ENCODE measurements at regions not wholly inside any gene's neighbourhood (a gene's known extent, or its start where the extent isn't known, plus 50 kb on each side); places are given as distances from the start of the nearest gene placed in this dataset.

DNA sequence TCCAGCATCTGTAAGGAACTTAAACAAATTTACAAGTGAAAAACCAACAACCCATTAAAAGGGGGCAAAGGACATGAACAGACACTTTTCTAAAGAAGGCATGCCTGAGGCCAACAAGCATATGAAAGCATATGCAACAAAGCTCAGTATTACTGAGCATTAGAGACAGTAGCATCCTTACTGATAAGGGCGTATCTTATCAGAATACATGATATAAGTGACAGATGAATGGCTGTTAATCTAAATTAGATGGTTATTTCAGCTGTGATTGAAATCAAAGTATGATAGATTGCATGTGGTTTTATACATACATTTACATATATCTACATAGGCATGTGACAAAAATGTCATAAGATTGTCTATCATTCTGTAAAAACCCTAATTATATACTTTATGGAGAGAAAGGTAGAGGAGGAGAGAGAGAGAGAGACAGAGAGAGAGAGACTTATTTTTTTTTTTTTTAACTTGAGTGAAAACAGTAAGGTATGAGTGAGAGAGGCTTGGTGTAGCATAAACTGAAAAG lies 1240.7 kb downstream of the FAM181B start:
- TF ChIP-seq MAX (IDR thresholded peaks at IDR 0.05) = no peak
- TF ChIP-seq CTCF (IDR thresholded peaks at IDR 0.05; ENCODE audit: low read depth, low read length, missing input control) = no peak
- TF ChIP-seq JUND (IDR thresholded peaks at IDR 0.05) = no peak
- TF ChIP-seq REST (IDR thresholded peaks at IDR 0.05) = no peak
- no peak for TF ChIP-seq TAF1 (conservative IDR thresholded peaks at IDR 0.05)
- TF ChIP-seq SP1 (IDR thresholded peaks at IDR 0.05) = no peak
- no peak for TF ChIP-seq RAD21 (IDR thresholded peaks at IDR 0.05)
- TF ChIP-seq, protein P1, sequence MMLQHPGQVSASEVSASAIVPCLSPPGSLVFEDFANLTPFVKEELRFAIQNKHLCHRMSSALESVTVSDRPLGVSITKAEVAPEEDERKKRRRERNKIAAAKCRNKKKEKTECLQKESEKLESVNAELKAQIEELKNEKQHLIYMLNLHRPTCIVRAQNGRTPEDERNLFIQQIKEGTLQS (IDR thresholded peaks at IDR 0.05) = no peak
- TF ChIP-seq FOXA1 (IDR thresholded peaks at IDR 0.05) = no peak
- no peak for TF ChIP-seq GABPA (IDR thresholded peaks at IDR 0.05 in 1 of 2, conservative IDR thresholded peaks at IDR 0.05 in 1 of 2)
- TF ChIP-seq EGR1 (IDR thresholded peaks at IDR 0.05; ENCODE audit: low read depth in 2 of 2) = no peak
- no peak for TF ChIP-seq ZBTB33 (IDR thresholded peaks at IDR 0.05)
- TF ChIP-seq NR2F2 (IDR thresholded peaks at IDR 0.05) = no peak
- no peak for TF ChIP-seq RXRA (IDR thresholded peaks at IDR 0.05)

Measured in liver (tissue), 3 donors.